Neural cell (in vitro differentiated cells): ENCODE measurements at regions not wholly inside any gene's neighbourhood (a gene's known extent, or its start where the extent isn't known, plus 50 kb on each side); places are given as distances from the start of the nearest gene placed in this dataset.

Source experiments
- H2AFZ ChIP-seq: fragments of 200-600, 300-800 bp; sonication (generic), shearing (Covaris generic); 2 replicates; pipeline ENCODE4 v1.6.0; 2014; ENCODE audit warnings: low read depth, mild to moderate bottlenecking, antibody characterized with exemption, low read length, moderate library complexity
- H3F3A ChIP-seq: fragments of 200-600 bp; shearing (Covaris generic); 2 replicates; pipeline ENCODE4 v1.6.1; 2016; ENCODE audit warnings: mild to moderate bottlenecking, moderate library complexity, mixed read lengths, antibody characterized with exemption, low read length; ENCODE audit not compliant: insufficient read depth, poor library complexity, severe bottlenecking
- H3K27ac ChIP-seq: fragments of 200-600, 300-800 bp; sonication (generic), shearing (Covaris generic); 2 replicates; pipeline ENCODE4 v1.5.1; 2014; ENCODE audit warnings: mild to moderate bottlenecking, low read length, moderate library complexity
- H3K27me3 ChIP-seq: fragments of 300-800, 200-600 bp; sonication (generic), shearing (Covaris generic); 2 replicates; pipeline ENCODE4 v1.6.0; 2014; ENCODE audit warnings: mild to moderate bottlenecking, low read depth, low read length, moderate library complexity; ENCODE audit not compliant: insufficient read depth
- H3K36me3 ChIP-seq: fragments of 300-800, 200-600 bp; sonication (generic), shearing (Covaris generic); 2 replicates; pipeline ENCODE4 v1.5.1; 2014; ENCODE audit warnings: mild to moderate bottlenecking, antibody characterized with exemption, low read length, moderate library complexity; ENCODE audit not compliant: insufficient read depth
- H3K4me2 ChIP-seq: fragments of 300-800, 200-600 bp; sonication (generic), shearing (Covaris generic); 2 replicates; pipeline ENCODE4 v1.6.0; 2014; ENCODE audit warnings: mild to moderate bottlenecking, low read length
- H3K4me3 ChIP-seq: fragments of 300-800, 200-600 bp; sonication (generic), shearing (Covaris generic); 2 replicates; pipeline ENCODE4 v1.5.1; 2014; ENCODE audit warnings: mild to moderate bottlenecking, low read length, moderate library complexity
- H3K79me2 ChIP-seq: fragments of 200-600 bp; shearing (Covaris generic); replicated peaks from 2 replicates; pipeline ENCODE4 v1.6.0; 2014; ENCODE audit warnings: mild to moderate bottlenecking, low read length, moderate library complexity; ENCODE audit not compliant: insufficient read depth
- H3K9ac ChIP-seq: fragments of 300-800, 200-600 bp; sonication (generic), shearing (Covaris generic); 2 replicates; pipeline ENCODE4 v1.6.1; 2016; ENCODE audit warnings: mild to moderate bottlenecking, low read length, mixed read lengths
- H3K9me2 ChIP-seq: fragments of 200-600 bp; shearing (Covaris generic); 2 replicates; pipeline ENCODE4 v1.6.1; 2016; ENCODE audit warnings: mild to moderate bottlenecking, low read length, mixed read lengths; ENCODE audit not compliant: insufficient read depth
- H3K9me3 ChIP-seq: fragments of 200-600, 300-800 bp; sonication (generic), shearing (Covaris generic); 2 replicates; pipeline ENCODE4 v1.6.1; 2016; ENCODE audit warnings: mild to moderate bottlenecking, mixed run types, low read length, moderate library complexity, mixed read lengths
- H4K20me1 ChIP-seq: fragments of 200-600 bp; shearing (Covaris generic); 2 replicates; pipeline ENCODE4 v1.6.1; 2016; ENCODE audit warnings: mild to moderate bottlenecking, mixed run types; ENCODE audit not compliant: insufficient read depth
- CTCF ChIP-seq: fragments of 450-650 bp; IDR thresholded peaks from 2 replicates; pipeline ENCODE4 v1.5.1; 2014; ENCODE audit warnings: antibody characterized with exemption, mild to moderate bottlenecking, moderate library complexity; ENCODE audit not compliant: poor library complexity, severe bottlenecking
- EP300 ChIP-seq: fragments of 450-650 bp; conservative IDR thresholded peaks from 2 replicates; pipeline ENCODE4 v1.6.1; 2014; ENCODE audit warnings: antibody characterized with exemption, mild to moderate bottlenecking, moderate library complexity; ENCODE audit not compliant: poor library complexity, severe bottlenecking
- EZH2 ChIP-seq: fragments of 200-600, 300-800 bp; shearing (Covaris generic), sonication (generic); IDR thresholded peaks from 2 replicates; pipeline ENCODE4 v1.6.1; 2014; ENCODE audit warnings: antibody characterized with exemption, low read length, borderline replicate concordance, mild to moderate bottlenecking; ENCODE audit not compliant: insufficient read depth, poor library complexity, severe bottlenecking
- MXI1 ChIP-seq: fragments of 450-650 bp; conservative IDR thresholded peaks from 2 replicates; pipeline ENCODE4 v1.6.1; 2014; ENCODE audit warnings: antibody characterized with exemption, mild to moderate bottlenecking; ENCODE audit not compliant: poor library complexity, severe bottlenecking
- RAD21 ChIP-seq: fragments of 450-650 bp; conservative IDR thresholded peaks from 2 replicates; pipeline ENCODE4 v1.6.1; 2014; ENCODE audit warnings: antibody characterized with exemption, mild to moderate bottlenecking, moderate library complexity
- REST ChIP-seq: IDR thresholded peaks from 2 replicates; pipeline ENCODE4 v1.6.1; 2012; ENCODE audit warnings: borderline replicate concordance
- SMC3 ChIP-seq: fragments of 450-650 bp; conservative IDR thresholded peaks from 2 replicates; pipeline ENCODE4 v1.6.1; 2014; ENCODE audit warnings: antibody characterized with exemption, mild to moderate bottlenecking, moderate library complexity; ENCODE audit not compliant: poor library complexity
- TAF1 ChIP-seq: IDR thresholded peaks from 2 replicates; pipeline ENCODE4 v1.6.1; 2012; ENCODE audit warnings: low read depth

GRCh38 chr16:79723583-79724168 is 123.1 kb upstream of the MAF start:
- no peak overlapping the region for H3K4me2 ChIP-seq
- H3F3A ChIP-seq = no peaks in the 10 kb centered on the region
- H3K27ac ChIP-seq = no peak overlapping the region
- TF ChIP-seq EP300 (no peak), CTCF (no peak), REST (no peak), MXI1 (no peak), EZH2 (no peak), TAF1 (no peak), RAD21 (no peak), SMC3 (no peak)
- no peak overlapping the region for H2AFZ ChIP-seq
- H3K79me2 ChIP-seq = no peaks in the 10 kb centered on the region
- no peak overlapping the region for H3K9ac ChIP-seq
- no peaks in the 10 kb centered on the region for H4K20me1 ChIP-seq
- H3K9me2 ChIP-seq = no peaks in the 10 kb centered on the region
- no peak overlapping the region for H3K4me3 ChIP-seq
- no peaks in the 10 kb centered on the region for H3K27me3 ChIP-seq
- no peaks in the 10 kb centered on the region for H3K9me3 ChIP-seq
- H3K36me3 ChIP-seq = no peaks in the 10 kb centered on the region

- H3K9me3 ChIP-seq = no peaks in the 10 kb centered on the region
- H3K27me3 ChIP-seq = no peaks in the 10 kb centered on the region
- H3K36me3 ChIP-seq = no peaks in the 10 kb centered on the region
- no peaks in the 10 kb centered on the region for H3F3A ChIP-seq
- no peak overlapping the region for H2AFZ ChIP-seq
- H3K4me2 ChIP-seq = no peak overlapping the region
- TF ChIP-seq REST = no peak
- H4K20me1 ChIP-seq = no peaks in the 10 kb centered on the region
- no peaks in the 10 kb centered on the region for H3K79me2 ChIP-seq
- no peak overlapping the region for H3K4me3 ChIP-seq
- H3K9ac ChIP-seq = no peak overlapping the region
- no peaks in the 10 kb centered on the region for H3K9me2 ChIP-seq
- no peak overlapping the region for H3K27ac ChIP-seq
Measured at GRCh38 chr16:79721270-79721669, 120.7 kb upstream of the MAF start.
